Stimulated activated memory B cell treated with anti-CD40 and anti-IgM and Interleukin-4, amounts not matched to agents 10 μg/mL and 1 μg/mL and 100 μg/mL, for 72 hours (primary cell): ENCODE measurements at regions not wholly inside any gene's neighbourhood (a gene's known extent, or its start where the extent isn't known, plus 50 kb on each side); places are given as distances from the start of the nearest gene placed in this dataset.
A peak's percentile ranks its signal among the peaks of the same experiment; 100 is the strongest.

Experiments used
- ATAC-seq: fragments of 150-1000 bp; cut with Tn5 transposase; 2 replicates; pipeline ENCODE4 v1.10.0; 2021
- H3K27ac Mint-ChIP-seq: one replicate; pipeline ENCODE4 v1.8.0; 2022; ENCODE audit warnings: mild to moderate bottlenecking, mixed read lengths
- H3K27me3 Mint-ChIP-seq: one replicate; pipeline ENCODE4 v1.8.0; 2022; ENCODE audit warnings: mixed read lengths
- H3K36me3 Mint-ChIP-seq: one replicate; pipeline ENCODE4 v1.8.0; 2022; ENCODE audit warnings: mixed read lengths
- H3K4me1 Mint-ChIP-seq: one replicate; pipeline ENCODE4 v1.8.0; 2022; ENCODE audit warnings: mixed read lengths
- H3K4me3 Mint-ChIP-seq: one replicate; pipeline ENCODE4 v1.8.0; 2022; ENCODE audit warnings: mild to moderate bottlenecking, moderate library complexity, mixed read lengths
- H3K9me3 Mint-ChIP-seq: one replicate; pipeline ENCODE4 v1.8.0; 2022; ENCODE audit warnings: mixed read lengths

DNA sequence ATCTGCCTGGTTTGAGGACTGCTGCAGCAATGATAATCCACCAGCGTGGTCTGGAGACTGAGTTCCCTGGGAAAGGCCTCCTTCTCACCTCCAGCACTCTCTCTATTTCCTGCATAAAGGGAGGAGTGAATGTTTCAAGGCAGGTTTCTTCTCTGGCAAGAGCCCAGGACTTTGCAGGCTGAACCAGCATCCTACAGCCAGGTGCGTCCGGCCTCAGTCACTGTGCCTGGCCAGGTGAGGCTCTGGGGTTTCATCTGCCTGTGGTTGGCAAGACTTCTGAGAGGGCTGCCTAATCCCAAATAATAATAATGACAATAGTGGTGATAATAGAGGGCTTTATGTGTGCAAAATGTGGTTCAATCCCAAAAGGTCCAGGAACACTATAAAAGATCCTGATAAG is 269.0 kb upstream of the TBC1D5 start:
- Mint-ChIP-seq H3K9me3 (peaks cover 2% of the 10 kb centered on the region), H3K27ac (no peak overlapping the region), H3K4me3 (no peak overlapping the region), H3K27me3 (peaks cover 25% of the 10 kb centered on the region), H3K4me1 (no peaks in the 10 kb centered on the region), H3K36me3 (no peaks in the 10 kb centered on the region)
- no peak for ATAC-seq

DNA sequence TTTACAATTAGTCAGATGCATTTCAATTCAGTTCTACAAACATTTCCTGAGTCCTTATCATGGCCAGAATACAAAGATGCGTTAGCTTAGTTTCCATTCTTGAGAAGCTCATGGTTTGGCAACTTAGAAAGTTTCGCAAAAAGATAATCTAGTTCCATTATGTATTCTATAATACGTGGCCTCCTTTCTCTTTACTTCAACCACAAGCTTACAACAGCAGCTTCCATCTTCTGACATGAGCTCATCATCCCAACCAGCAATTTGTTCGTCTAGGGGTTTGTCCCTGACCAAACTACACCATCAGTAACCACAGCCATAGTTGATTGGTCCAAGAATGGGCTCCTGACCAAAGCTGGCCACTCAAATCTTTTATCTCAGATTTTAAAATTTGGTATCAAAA is 267.6 kb upstream of the TBC1D5 start:
- Mint-ChIP-seq H3K4me3 (no peak overlapping the region), H3K36me3 (no peaks in the 10 kb centered on the region), H3K4me1 (no peaks in the 10 kb centered on the region), H3K9me3 (peaks cover 2% of the 10 kb centered on the region), H3K27ac (no peak overlapping the region), H3K27me3 (peaks cover 30% of the 10 kb centered on the region)
- ATAC-seq = no peak

DNA sequence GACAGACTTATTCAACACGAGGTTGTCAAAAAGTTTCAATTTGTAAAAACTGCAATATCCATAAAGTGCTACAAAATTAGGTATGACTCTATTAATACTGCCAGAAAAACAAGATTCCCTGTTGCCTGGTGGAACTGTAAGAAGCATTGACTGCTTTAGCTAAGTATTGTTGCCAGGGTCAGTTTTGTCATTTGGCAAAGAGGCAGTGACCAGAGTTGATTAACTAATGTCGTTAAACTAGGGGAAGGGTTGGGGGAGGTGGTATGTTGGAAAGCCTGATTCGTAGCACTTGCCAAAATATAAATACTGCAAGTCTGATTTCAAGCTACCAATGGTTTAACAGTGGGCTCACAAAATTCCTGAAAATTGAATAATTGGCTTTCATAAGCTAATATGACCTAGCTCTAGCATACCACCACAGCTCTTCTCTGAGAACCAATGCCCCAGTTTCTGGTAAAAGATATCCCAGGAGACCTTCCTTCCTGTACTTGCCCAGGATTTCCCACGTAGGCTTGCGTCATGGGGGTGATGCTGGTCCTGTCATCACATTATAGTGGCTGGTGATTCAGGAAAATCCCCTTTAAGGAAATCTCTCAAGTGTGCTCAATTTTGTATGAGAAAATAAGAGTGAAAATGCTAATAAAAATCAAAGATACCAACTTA is 266.4 kb upstream of the TBC1D5 start:
- H3K27me3 Mint-ChIP-seq = peaks cover 41% of the 10 kb centered on the region
- H3K4me1 Mint-ChIP-seq = no peaks in the 10 kb centered on the region
- H3K4me3 Mint-ChIP-seq = no peak overlapping the region
- H3K27ac Mint-ChIP-seq = no peak overlapping the region
- peaks cover 2% of the 10 kb centered on the region for H3K9me3 Mint-ChIP-seq
- H3K36me3 Mint-ChIP-seq = no peaks in the 10 kb centered on the region
- no peak for ATAC-seq

DNA sequence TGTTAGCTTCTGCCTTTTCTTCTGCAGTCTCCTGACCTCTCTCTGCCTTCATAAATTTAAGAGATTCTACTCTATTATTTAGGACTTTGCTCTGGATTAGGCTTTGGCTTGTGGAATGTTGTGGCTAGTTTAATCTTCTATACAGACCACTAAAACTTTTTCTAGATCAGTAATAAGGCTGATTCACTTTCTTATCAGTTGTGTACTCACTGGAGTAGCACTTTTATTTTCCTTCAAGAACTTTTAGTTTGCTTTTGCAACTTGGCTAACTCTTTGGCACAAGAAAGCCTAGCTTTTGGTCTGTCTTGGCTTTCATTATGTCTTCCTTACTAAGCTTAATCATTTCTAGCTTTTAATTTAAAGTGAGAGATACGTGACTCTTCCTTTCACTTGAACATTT is 265.5 kb upstream of the TBC1D5 start:
- Mint-ChIP-seq H3K36me3 (no peaks in the 10 kb centered on the region), H3K27ac (no peak overlapping the region)

DNA sequence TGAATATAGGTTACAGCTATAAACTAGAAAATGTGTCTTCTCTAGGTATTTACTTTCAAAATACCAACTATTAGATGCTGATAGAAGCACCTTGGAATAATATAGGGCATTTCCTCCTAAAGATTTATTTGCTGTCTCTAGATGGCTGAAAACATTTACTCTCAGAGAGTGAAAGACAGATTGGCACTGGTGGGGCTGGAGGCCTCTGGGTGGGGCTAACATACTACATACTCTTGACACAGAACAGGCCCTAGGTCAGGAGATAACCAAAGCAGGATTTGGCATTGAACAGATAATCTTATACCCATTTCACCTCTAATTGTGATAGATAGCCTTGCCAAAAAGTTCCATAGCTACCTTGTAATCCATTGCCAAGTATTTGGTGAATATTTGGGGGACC is 253.3 kb upstream of the TBC1D5 start:
- H3K4me1 Mint-ChIP-seq = no peaks in the 10 kb centered on the region
- no peaks in the 10 kb centered on the region for H3K36me3 Mint-ChIP-seq
- H3K27me3 Mint-ChIP-seq = peaks cover 6% of the 10 kb centered on the region
- no peaks in the 10 kb centered on the region for H3K9me3 Mint-ChIP-seq
- H3K27ac Mint-ChIP-seq = no peak overlapping the region
- ATAC-seq = no peak
- no peak overlapping the region for H3K4me3 Mint-ChIP-seq

More for the DNA sequence above, 265.5 kb upstream of the TBC1D5 start:
- H3K27me3 Mint-ChIP-seq = peaks cover 41% of the 10 kb centered on the region
- H3K4me1 Mint-ChIP-seq = no peaks in the 10 kb centered on the region
- no peak for ATAC-seq
- H3K9me3 Mint-ChIP-seq = peaks cover 2% of the 10 kb centered on the region
- no peak overlapping the region for H3K4me3 Mint-ChIP-seq

DNA sequence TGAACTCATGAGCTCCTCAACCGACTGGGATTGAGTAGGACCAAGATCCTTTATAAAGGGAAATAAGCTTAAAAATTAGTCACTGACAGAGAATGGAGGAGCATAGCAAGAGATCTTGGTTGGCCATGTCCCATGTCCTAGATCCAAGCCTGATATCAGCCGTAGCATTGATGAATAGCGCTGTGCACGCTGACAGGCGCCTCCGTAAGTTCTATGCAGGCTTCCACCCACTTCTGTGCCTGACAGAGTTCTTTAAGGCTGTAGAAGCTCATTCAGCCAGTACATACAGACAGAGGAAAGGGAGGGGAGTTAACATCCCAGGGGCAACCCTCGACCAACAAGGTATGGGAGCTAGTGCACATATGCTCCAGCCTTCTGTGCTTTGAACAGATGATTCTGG is 251.7 kb upstream of the TBC1D5 start:
- no peaks in the 10 kb centered on the region for H3K36me3 Mint-ChIP-seq
- H3K9me3 Mint-ChIP-seq = no peaks in the 10 kb centered on the region
- H3K27me3 Mint-ChIP-seq = peaks cover 8% of the 10 kb centered on the region
- H3K4me1 Mint-ChIP-seq = no peaks in the 10 kb centered on the region
- no peak overlapping the region for H3K27ac Mint-ChIP-seq
- no peak for ATAC-seq
- H3K4me3 Mint-ChIP-seq = no peak overlapping the region

DNA sequence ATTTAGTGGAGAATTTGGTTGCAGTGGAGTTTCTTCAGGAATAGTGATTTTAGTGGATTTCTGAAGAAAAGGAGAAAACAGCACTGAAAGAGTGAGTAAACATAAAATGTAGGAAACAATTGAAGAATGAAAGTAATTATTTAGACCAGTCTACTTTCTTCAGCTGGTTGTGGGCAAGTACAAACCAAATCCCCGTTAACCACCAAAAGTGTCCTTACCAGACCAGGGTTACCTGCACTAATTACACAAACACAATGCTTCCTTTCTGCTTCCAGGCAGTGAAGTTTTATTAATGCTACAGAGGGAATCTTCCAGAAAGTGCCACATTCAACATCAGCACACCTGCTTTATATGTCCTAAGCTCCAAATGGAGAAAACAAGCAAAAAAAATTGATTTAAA is 248.0 kb upstream of the TBC1D5 start:
- peaks cover 8% of the 10 kb centered on the region for H3K27me3 Mint-ChIP-seq
- H3K4me3 Mint-ChIP-seq = no peak overlapping the region
- H3K36me3 Mint-ChIP-seq = no peaks in the 10 kb centered on the region
- H3K9me3 Mint-ChIP-seq = no peaks in the 10 kb centered on the region
- H3K27ac Mint-ChIP-seq = no peak overlapping the region
- ATAC-seq = no peak
- no peaks in the 10 kb centered on the region for H3K4me1 Mint-ChIP-seq

DNA sequence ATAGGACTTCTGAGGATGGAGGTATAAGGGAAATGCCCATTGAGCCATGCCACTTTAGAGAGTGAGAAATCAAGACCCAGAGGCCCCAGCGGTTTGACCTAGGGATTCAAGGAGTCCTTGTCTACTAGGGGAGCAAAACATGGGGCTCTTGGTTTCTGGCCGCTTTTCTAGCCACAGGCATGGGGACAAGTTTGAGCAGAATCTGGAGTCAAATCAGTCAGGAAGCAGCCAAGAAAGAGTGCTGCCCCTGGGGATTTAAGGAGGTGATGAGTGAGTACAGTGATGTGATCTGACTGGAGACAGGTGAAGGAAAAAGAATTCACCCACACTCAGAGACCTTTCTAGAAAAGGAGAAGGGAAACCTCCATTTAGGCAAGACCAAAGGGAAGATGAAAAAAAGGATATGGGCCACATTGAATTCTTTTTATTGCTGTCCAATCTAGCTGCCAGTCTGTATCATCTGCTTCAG is 244.0 kb upstream of the TBC1D5 start:
- no peaks in the 10 kb centered on the region for H3K36me3 Mint-ChIP-seq
- peak; percentile 44 for ATAC-seq
- H3K4me1 Mint-ChIP-seq = no peaks in the 10 kb centered on the region
- H3K9me3 Mint-ChIP-seq = no peaks in the 10 kb centered on the region
- peaks cover 17% of the 10 kb centered on the region for H3K27me3 Mint-ChIP-seq
- no peak overlapping the region for H3K27ac Mint-ChIP-seq
- no peak overlapping the region for H3K4me3 Mint-ChIP-seq

DNA sequence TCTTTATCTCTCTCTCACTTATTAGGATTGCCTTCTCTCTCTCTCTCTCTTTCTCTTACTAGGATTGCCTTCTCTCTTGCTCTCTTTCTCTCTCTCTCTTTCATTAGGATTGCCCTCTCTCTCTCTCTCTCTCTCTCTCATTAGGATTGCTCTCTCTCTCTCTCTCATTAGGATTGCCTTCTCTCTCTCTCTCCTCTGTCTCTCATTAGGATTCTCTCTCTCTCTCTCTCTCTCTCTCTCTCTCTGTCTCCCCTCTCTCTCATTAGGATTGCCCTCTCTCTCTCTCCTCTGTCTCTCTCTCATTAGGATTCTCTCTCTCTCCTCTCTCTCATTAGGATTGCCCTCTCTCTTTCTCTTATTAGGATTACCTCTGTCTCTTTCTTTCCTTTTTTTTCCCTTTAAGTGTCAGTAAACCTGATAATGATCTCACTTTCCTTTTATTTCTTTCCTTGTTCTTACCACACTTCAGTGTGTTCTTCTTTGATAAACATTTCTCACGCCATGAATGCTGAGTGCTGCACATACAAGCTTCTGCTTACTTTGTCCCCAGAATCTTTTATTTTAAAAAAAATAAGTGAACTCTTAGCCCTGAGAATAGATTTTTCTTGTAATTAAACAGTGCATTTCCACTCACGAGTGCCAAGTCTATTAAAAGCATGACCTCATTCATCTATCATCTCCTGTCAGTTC is 243.4 kb upstream of the TBC1D5 start:
- no peaks in the 10 kb centered on the region for H3K9me3 Mint-ChIP-seq
- H3K27me3 Mint-ChIP-seq = peaks cover 17% of the 10 kb centered on the region
- ATAC-seq = no peak

DNA sequence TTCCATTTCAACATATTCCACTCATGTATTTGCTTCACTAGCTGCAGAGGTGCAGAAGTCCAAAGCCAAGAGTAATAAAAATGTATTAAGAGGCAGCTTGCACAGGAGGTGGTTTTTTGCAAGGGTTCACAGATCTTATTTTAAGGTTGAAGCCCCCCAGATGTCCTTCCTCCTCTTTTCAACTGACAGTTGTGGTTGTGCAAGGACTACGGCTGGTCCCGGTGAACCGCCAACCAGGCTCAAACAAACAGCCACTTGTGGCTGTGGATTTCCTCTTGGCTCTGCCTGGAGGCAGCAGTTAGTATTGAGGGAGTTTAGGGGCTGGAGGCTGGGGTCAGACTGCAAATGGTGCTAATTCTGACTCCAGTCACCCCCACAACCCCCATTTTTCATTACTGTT is 240.7 kb upstream of the TBC1D5 start:
- Mint-ChIP-seq H3K36me3 (no peaks in the 10 kb centered on the region), H3K4me3 (no peak overlapping the region), H3K9me3 (no peaks in the 10 kb centered on the region), H3K4me1 (no peaks in the 10 kb centered on the region), H3K27me3 (peaks cover 14% of the 10 kb centered on the region), H3K27ac (no peak overlapping the region)
- no peak for ATAC-seq

More for the DNA sequence above, 243.4 kb upstream of the TBC1D5 start:
- no peak overlapping the region for H3K27ac Mint-ChIP-seq
- no peak overlapping the region for H3K4me3 Mint-ChIP-seq
- no peaks in the 10 kb centered on the region for H3K36me3 Mint-ChIP-seq
- no peaks in the 10 kb centered on the region for H3K4me1 Mint-ChIP-seq

DNA sequence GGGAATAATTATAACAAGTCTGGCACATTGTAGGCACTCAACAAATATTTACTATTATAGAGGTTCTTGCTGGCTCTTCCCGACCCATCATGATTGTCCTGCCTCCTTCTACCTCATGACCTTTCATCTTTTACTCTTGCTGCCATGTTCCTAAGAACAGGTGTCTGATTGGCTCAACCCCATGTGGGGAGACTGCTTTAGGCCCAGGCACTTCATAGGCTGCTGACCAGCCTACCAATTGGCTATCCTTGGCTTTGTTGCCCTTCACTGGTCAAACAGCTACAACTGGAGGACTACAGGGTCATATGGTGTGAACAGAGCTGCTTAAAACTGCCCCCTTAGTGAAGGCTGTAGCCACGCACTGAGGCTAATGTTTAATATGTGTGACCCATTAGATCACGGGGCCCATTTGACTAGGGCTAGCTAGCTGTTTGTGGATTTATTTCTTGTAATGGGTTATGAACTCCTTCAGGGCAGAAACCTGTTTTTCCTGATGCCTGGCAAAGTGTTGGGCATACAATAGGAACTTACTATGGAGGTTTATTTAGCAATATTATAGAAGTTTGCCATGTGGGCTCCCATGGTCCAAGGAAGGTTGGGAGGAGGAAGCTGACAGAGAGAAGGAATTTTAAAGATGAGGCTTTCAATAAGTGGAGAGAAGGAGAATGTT is 239.9 kb upstream of the TBC1D5 start:
- no peak overlapping the region for H3K4me3 Mint-ChIP-seq
- no peaks in the 10 kb centered on the region for H3K9me3 Mint-ChIP-seq
- ATAC-seq = no peak
- no peaks in the 10 kb centered on the region for H3K4me1 Mint-ChIP-seq
- H3K27ac Mint-ChIP-seq = no peak overlapping the region
- no peaks in the 10 kb centered on the region for H3K36me3 Mint-ChIP-seq
- H3K27me3 Mint-ChIP-seq = peaks cover 14% of the 10 kb centered on the region

DNA sequence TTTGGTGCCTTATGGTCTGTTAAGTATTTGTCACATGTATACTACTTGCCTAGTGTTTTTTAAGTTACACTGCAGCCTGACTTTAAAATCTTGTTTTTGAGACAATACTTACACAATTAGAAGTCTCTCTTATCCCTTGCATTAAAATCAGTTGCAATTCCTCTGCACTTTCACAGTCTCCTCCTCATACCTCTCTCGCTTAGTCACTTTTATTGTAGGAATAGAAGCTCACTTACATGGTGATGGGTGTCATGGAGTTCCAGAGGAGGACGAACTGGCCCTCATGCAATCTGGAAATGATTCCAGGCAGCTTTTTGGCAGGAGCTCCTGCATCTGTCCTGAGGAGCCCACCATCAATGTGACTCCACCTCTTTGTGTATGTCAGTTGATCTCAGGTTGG is 238.4 kb upstream of the TBC1D5 start:
- H3K27ac Mint-ChIP-seq = no peak overlapping the region
- no peaks in the 10 kb centered on the region for H3K36me3 Mint-ChIP-seq
- H3K27me3 Mint-ChIP-seq = peaks cover 14% of the 10 kb centered on the region
- H3K4me3 Mint-ChIP-seq = no peak overlapping the region
- no peak for ATAC-seq
- no peaks in the 10 kb centered on the region for H3K4me1 Mint-ChIP-seq
- no peaks in the 10 kb centered on the region for H3K9me3 Mint-ChIP-seq

DNA sequence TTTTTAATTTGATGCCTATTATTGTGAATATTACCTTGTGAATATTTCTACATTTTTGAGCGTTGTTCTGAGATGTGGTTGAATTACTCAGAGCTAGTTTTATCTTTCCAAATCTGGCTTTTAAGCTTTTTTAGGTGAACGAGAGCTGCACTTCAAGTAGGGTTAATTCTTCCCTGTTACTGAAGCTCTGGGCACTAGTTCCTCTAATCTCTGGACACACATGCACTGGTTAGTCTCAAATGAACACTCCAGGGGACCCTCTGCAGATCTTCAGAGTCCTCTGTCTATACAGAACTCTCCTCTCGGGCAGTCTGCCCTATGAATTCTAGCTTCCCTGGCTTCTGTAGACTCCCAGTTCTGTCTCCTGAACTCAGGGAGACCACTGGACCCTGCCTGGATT is 237.5 kb upstream of the TBC1D5 start:
- Mint-ChIP-seq H3K9me3 (no peaks in the 10 kb centered on the region), H3K27me3 (peaks cover 14% of the 10 kb centered on the region), H3K4me1 (no peaks in the 10 kb centered on the region), H3K27ac (no peak overlapping the region), H3K4me3 (no peak overlapping the region), H3K36me3 (no peaks in the 10 kb centered on the region)
- ATAC-seq = no peak

DNA sequence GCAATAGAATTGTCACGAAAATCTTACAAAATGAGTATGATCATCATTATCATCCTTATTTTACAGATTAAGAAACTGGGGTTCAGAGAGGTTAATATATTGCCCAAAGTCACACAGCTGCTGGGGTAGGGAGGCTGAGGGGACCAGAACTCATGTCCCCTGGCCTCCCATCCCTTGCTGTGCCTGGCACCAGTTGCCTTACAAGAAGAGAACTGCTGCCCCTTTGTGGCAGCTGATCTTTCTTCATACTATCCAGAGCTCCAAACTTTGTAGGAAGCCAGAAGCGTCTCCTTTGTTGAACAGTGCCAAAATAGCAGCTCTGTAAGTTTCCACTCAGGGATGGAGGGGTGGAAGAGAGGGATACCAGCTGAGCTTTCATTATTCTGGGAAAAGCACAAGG is 236.8 kb upstream of the TBC1D5 start:
- Mint-ChIP-seq H3K27me3 (peaks cover 14% of the 10 kb centered on the region), H3K9me3 (no peaks in the 10 kb centered on the region), H3K27ac (no peak overlapping the region), H3K4me3 (no peak overlapping the region), H3K36me3 (no peaks in the 10 kb centered on the region), H3K4me1 (no peaks in the 10 kb centered on the region)
- ATAC-seq = no peak

DNA sequence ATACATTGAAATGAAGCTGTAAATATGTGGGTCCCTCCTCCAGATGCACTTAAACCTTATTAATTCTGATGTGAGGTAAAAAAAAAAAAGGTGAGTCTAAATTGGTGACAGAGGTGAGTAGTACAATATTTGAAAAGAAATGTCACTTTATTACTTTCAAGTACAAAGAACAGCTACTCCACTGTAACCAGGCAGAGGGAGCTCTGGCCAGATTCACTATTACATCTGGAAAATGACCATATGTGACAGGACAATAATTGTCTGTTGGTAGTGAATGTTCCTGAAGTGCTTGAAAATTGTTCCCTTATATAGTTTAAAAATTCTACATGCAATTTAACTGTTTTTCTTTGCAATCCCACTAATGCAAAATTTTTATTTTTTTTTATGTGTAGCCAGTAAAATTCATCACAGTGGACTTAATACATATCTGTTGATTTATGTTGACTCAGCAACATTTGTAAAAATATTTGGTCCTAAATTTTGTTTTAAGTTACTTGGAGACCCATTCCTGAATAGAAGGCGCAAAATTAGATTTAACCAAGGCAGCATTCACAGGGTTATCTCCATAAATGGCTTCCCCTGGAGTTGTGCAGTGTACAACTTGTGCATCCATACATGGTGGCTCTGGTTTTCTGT is 231.9 kb upstream of the TBC1D5 start:
- no peaks in the 10 kb centered on the region for H3K4me1 Mint-ChIP-seq
- H3K27ac Mint-ChIP-seq = no peak overlapping the region
- H3K4me3 Mint-ChIP-seq = no peak overlapping the region
- H3K9me3 Mint-ChIP-seq = no peaks in the 10 kb centered on the region
- no peaks in the 10 kb centered on the region for H3K36me3 Mint-ChIP-seq
- ATAC-seq = no peak
- peaks cover 9% of the 10 kb centered on the region for H3K27me3 Mint-ChIP-seq
